Upper lobe of left lung (tissue), 4 donors: ENCODE measurements at regions not wholly inside any gene's neighbourhood (a gene's known extent, or its start where the extent isn't known, plus 50 kb on each side); places are given as distances from the start of the nearest gene placed in this dataset.

Experiments used
- CTCF ChIP-seq, 6 experiments: fragments of 450-650 bp in 4 of 6; fragments of 200-600 bp in 2 of 6; sonication (generic) in 2 of 6; IDR thresholded peaks; one replicate each; pipeline ENCODE4 v1.5.1; 2016 to 2019; ENCODE audit warnings: antibody characterized with exemption in 6 of 6
- EP300 ChIP-seq, 4 donors: sonication (generic); formaldehyde crosslinking; IDR thresholded peaks; one replicate each; pipeline ENCODE4 v1.5.1; 2017; ENCODE audit warnings: antibody characterized with exemption in 4 of 4, control low read depth in 2 of 4
- POLR2A ChIP-seq, 4 donors: fragments of 450-650 bp; IDR thresholded peaks; one replicate each; pipeline ENCODE4 v1.5.1; 2016 to 2017; ENCODE audit warnings: antibody characterized with exemption in 4 of 4, mild to moderate bottlenecking in 2 of 4
- POLR2AphosphoS5 ChIP-seq, 2 donors: sonication (generic); formaldehyde crosslinking; IDR thresholded peaks; one replicate each; pipeline ENCODE4 v1.5.1; 2017; ENCODE audit warnings: antibody characterized with exemption in 2 of 2

GRCh38 chr6:141510803-141511202 lies 621.9 kb upstream of the GJE1 start:
- TF ChIP-seq CTCF (IDR thresholded peaks at IDR 0.05) (no peak), POLR2A (IDR thresholded peaks at IDR 0.05) (no peak), EP300 (IDR thresholded peaks at IDR 0.05) (no peak), POLR2AphosphoS5 (IDR thresholded peaks at IDR 0.05) (no peak)
